Fibroblast of skin of back (primary cell): ENCODE measurements at regions not wholly inside any gene's neighbourhood (a gene's known extent, or its start where the extent isn't known, plus 50 kb on each side); places are given as distances from the start of the nearest gene placed in this dataset.

Experiments
- DNase-seq: peaks from one replicate; pipeline ENCODE4 v3.0.0-alpha.2; 2013

GRCh38 chr9:107890921-107891465 is 401.4 kb upstream of the KLF4 start:
- peak; percentile 60 for DNase-seq

- DNase-seq, result no peak
These were observed 399.2 kb upstream of the KLF4 start for GRCh38 chr9:107888773-107889227.

GRCh38 chr9:107886826-107887225 is 397.3 kb upstream of the KLF4 start:
- DNase-seq, result no peak

- no peak for DNase-seq
These were observed 394.0 kb upstream of the KLF4 start for GRCh38 chr9:107883496-107884124.

- no peak for DNase-seq
These were observed 392.2 kb upstream of the KLF4 start for GRCh38 chr9:107881626-107882300.

- DNase-seq, result no peak
These were observed 388.9 kb upstream of the KLF4 start for GRCh38 chr9:107878462-107878861.

- DNase-seq, result no peak
These were observed 386.0 kb upstream of the KLF4 start for GRCh38 chr9:107875571-107875980.

GRCh38 chr9:107874591-107875369 is 385.2 kb upstream of the KLF4 start:
- no peak for DNase-seq

- DNase-seq, result no peak
These were observed 384.6 kb upstream of the KLF4 start for GRCh38 chr9:107874137-107874536.

GRCh38 chr9:107872457-107873192 is 383.1 kb upstream of the KLF4 start:
- DNase-seq, result no peak

GRCh38 chr9:107870927-107871680 is 381.5 kb upstream of the KLF4 start:
- no peak for DNase-seq

GRCh38 chr9:107870221-107870620 is 380.7 kb upstream of the KLF4 start:
- DNase-seq, result no peak

GRCh38 chr9:107869111-107869510 is 379.5 kb upstream of the KLF4 start:
- no peak for DNase-seq

- DNase-seq, result no peak
These were observed 378.6 kb upstream of the KLF4 start for GRCh38 chr9:107868186-107868585.

GRCh38 chr9:107867738-107868137 is 378.2 kb upstream of the KLF4 start:
- DNase-seq, result no peak

GRCh38 chr9:107866711-107867311 is 377.2 kb upstream of the KLF4 start:
- DNase-seq, result no peak

GRCh38 chr9:107863396-107863795 is 373.8 kb upstream of the KLF4 start:
- DNase-seq, result no peak

- DNase-seq, result no peak
These were observed 373.3 kb upstream of the KLF4 start for GRCh38 chr9:107862881-107863280.

- DNase-seq, result no peak
These were observed 372.8 kb upstream of the KLF4 start for GRCh38 chr9:107862323-107862722.

- no peak for DNase-seq
These were observed 371.5 kb upstream of the KLF4 start for GRCh38 chr9:107861075-107861474.

- DNase-seq, result no peak
These were observed 368.7 kb upstream of the KLF4 start for GRCh38 chr9:107858260-107858659.
